ENCODE measurements at regions not wholly inside any gene's neighbourhood (a gene's known extent, or its start where the extent isn't known, plus 50 kb on each side); places are given as distances from the start of the nearest gene placed in this dataset.

DNA sequence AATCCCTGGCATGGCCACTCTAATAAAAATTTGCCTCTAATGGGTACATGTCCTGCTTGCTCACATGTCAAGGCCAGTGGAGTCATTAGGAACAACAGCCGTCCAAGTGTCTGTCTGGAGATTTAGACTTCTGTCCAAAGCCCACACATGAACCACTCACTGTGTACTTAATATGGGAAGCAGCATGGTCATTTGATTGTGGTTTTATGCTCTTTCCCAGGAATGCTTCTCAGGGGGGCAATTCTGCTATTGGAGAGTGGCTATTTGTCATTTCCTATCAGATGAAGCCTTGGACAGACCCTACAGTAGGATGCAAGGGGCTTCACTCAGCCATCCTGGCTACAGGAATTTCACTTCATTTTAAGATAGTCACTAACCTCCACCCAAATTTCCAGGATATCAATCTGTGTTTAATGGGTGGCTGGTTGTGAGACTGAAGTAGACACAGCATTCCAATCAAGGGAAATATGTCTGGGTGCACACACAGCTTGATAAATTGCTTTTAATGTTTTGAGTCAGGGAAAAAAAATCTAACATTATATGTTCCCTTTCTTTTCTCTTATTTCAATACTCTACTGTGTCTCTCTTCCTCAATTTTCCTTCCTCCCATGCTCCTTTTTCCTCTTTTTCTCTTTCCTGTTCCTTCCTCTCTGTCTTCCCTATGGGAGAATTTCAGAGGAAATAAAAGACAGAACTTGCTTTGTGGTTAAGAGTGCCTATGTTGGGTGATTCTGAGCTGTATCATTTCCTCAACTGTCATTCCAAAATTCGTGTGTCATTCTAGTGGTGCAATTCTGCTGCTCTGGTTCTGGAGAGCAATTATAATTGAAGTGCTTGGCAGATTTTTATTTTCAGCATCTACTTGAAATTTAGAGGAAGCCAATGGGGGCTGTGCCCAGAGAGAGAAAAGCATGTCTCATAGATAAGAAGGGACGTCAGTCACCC is 320.1 kb downstream of the OSR1 start:
- TF ChIP-seq CTCF (IDR thresholded peaks at IDR 0.05) (no peak), POLR2A (IDR thresholded peaks at IDR 0.05) (no peak)

Data from heart left ventricle (tissue), 13 donors.